ELR (cell line): ENCODE measurements at regions not wholly inside any gene's neighbourhood (a gene's known extent, or its start where the extent isn't known, plus 50 kb on each side); places are given as distances from the start of the nearest gene placed in this dataset.
"Not testable (repeated sequence)": the region's sequence is repeated elsewhere in the genome, so short reads cannot be mapped to it uniquely, and the experiment has no call there.

ENCODE experiments used
- DNase-seq: peaks from one replicate; pipeline ENCODE4 v3.0.0-alpha.2; 2015; ENCODE audit warnings: low read depth

- DNase-seq: no peak
Observed at GRCh38 chr3:152667267-152667666, 167.7 kb upstream of the P2RY1 start.

- DNase-seq: no peak
Observed at GRCh38 chr3:152669560-152669959, 165.4 kb upstream of the P2RY1 start.

GRCh38 chr3:152671446-152672319 lies 163.2 kb upstream of the P2RY1 start:
- no peak for DNase-seq

GRCh38 chr3:152672320-152672649 lies 162.6 kb upstream of the P2RY1 start:
- no peak for DNase-seq

GRCh38 chr3:152676810-152677379 lies 158.0 kb upstream of the P2RY1 start:
- no peak for DNase-seq

GRCh38 chr3:152677491-152677890 lies 157.4 kb upstream of the P2RY1 start:
- no peak for DNase-seq

- DNase-seq: no peak
Observed at GRCh38 chr3:152682477-152682876, 152.5 kb upstream of the P2RY1 start.

- no peak for DNase-seq
Observed at GRCh38 chr3:152683521-152683999, 151.4 kb upstream of the P2RY1 start.

- DNase-seq: no peak
Observed at GRCh38 chr3:152684279-152684678, 150.7 kb upstream of the P2RY1 start.

GRCh38 chr3:152688313-152688712 lies 146.6 kb upstream of the P2RY1 start:
- peak; percentile 64 for DNase-seq

GRCh38 chr3:152692326-152692725 lies 142.6 kb upstream of the P2RY1 start:
- DNase-seq: not testable (repeated sequence)

GRCh38 chr3:152693521-152694250 lies 141.2 kb upstream of the P2RY1 start:
- DNase-seq: not testable (repeated sequence)

GRCh38 chr3:152695840-152696239 lies 139.1 kb upstream of the P2RY1 start:
- no peak for DNase-seq

- no peak for DNase-seq
Observed at GRCh38 chr3:152696962-152697361, 138.0 kb upstream of the P2RY1 start.

- DNase-seq: no peak
Observed at GRCh38 chr3:152703245-152703890, 131.6 kb upstream of the P2RY1 start.

- DNase-seq: no peak
Observed at GRCh38 chr3:152706991-152707713, 127.8 kb upstream of the P2RY1 start.

- no peak for DNase-seq
Observed at GRCh38 chr3:152709659-152710058, 125.3 kb upstream of the P2RY1 start.

- DNase-seq: no peak
Observed at GRCh38 chr3:152710549-152710948, 124.4 kb upstream of the P2RY1 start.

- no peak for DNase-seq
Observed at GRCh38 chr3:152713989-152714388, 120.9 kb upstream of the P2RY1 start.

GRCh38 chr3:152714507-152714906 lies 120.4 kb upstream of the P2RY1 start:
- DNase-seq: no peak

- DNase-seq: no peak
Observed at GRCh38 chr3:152717252-152717651, 117.7 kb upstream of the P2RY1 start.

- DNase-seq: peak; percentile 4
Observed at GRCh38 chr3:152718810-152719209, 116.1 kb upstream of the P2RY1 start.
